HG03159 (cell line): ENCODE measurements at regions not wholly inside any gene's neighbourhood (a gene's known extent, or its start where the extent isn't known, plus 50 kb on each side); places are given as distances from the start of the nearest gene placed in this dataset.
"Not testable (repeated sequence)": the region's sequence is repeated elsewhere in the genome, so short reads cannot be mapped to it uniquely, and the experiment has no call there.

Experiments
- ATAC-seq: cut with Tn5 transposase; IDR thresholded peaks from one replicate; pipeline ENCODE4 v1.9.1; 2021; ENCODE audit warnings: mild to moderate bottlenecking, moderate library complexity; ENCODE audit not compliant: unreplicated experiment

DNA sequence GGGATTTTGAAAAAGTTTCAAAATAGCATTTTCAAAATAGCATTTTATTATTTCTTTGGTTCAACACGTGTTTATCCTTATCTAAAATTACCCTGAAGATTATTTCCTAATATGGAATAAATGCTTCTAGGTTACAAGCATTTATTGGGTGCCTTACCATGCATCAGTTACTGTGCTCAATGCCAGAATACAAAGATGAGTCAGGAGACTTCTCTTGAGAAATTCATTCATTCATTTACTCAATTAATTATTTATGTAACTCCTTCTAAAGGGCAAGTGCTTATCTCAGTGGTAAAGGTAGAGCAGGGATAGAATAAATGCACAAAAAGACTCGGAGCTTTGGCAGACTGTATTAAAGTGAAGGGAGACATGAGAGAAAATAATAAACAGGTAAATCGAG is 150.1 kb upstream of the PDE7B start:
- ATAC-seq: no peak

DNA sequence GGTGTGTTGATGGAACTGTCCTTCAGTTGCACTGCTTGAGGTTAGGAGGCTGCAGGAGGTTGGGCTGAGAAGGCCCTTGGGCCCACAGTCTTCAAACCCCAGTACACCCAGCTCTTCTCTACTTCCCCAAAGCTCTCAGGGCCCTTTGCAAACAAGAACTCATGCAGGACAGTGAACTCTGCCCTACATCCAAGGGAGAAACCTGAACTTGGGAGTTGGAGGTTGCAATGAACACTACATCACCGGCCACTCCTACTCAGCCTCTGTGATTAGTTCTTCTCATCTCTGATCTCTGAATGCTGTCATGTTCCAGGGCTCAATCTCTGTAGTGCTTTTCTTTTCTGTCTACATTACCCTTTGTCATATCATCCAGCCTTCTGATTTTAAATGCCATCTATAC is 148.5 kb upstream of the PDE7B start:
- ATAC-seq: no peak

DNA sequence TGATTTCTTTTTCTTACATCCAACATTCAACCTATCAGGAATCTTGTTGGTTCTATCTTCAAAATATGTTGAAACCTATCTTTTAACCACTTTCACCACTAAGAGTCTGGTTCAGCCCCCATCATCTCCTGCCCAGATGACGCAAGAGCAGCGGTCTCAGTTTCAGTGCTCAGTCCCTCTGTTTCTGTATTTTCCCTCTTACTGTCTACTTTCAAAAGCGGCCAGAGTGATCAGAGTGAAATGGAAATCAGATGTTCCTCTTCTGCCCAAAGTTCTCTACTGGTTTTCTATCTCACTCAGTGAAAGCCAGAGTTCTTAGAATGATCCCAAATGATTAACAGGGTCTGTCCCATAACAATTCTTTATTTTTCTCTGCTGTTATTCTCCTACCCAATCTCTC is 147.9 kb upstream of the PDE7B start:
- peak; percentile 87 for ATAC-seq

- no peak for ATAC-seq
These were observed 144.1 kb upstream of the PDE7B start for GRCh38 chr6:135707426-135707825.

DNA sequence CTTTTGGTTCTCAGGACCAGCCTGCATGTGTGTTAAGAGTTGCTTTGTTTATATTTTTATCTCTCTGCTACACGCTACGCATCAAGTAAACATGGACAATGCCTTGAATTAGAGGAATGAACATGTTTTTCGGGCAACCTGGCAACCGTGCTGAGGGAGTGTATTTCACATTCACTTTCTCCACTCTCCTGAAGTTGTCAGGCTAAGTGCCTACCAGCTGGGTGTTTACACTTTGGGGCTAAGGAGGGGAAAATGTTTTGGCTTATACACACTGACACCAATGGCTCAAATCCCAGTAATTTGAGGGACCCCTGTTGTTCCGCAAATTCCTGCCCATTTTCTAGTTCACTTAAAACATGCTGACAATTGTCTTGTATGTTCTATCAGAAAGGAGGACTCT is 141.5 kb upstream of the PDE7B start:
- ATAC-seq: no peak

GRCh38 chr6:135722190-135722589 is 129.3 kb upstream of the PDE7B start:
- no peak for ATAC-seq

DNA sequence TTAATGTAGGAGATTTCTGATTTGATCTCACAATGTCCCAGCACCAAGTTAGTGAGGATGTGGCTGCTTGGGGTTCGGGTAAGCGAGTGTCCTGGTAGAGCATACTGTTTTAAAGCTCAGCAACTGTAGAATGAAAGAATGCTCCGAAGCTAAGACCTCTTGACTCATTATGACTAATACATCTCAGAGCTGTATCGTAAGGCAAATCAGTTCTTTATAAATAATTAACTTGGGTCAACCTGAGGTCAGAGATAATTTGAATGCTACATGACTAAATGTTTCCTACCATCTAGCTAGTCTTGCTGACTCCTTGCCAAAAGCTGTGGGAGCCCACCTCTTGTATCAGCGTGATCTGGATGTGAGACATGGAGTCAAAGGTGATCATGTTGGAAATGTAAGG is 128.8 kb upstream of the PDE7B start:
- peak; percentile 77 for ATAC-seq

DNA sequence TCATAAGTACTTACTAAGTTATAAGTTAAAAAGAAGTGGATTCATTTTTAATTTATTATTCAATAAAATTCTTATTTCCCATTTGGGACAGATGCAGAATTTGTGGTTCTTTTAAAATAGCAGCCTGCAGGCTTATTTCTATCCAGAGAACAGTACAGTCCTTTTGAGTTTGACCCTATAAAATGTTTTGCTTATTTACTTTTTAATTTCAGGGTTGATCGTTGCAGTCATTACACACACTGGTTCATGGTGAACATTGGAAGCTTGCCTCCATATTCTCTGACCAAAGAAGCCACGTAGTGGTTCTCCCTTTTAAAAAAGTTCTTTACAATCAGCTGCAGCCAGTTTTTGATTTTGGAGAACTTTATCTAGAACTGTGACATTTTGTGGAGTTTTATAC is 122.9 kb upstream of the PDE7B start:
- no peak for ATAC-seq

DNA sequence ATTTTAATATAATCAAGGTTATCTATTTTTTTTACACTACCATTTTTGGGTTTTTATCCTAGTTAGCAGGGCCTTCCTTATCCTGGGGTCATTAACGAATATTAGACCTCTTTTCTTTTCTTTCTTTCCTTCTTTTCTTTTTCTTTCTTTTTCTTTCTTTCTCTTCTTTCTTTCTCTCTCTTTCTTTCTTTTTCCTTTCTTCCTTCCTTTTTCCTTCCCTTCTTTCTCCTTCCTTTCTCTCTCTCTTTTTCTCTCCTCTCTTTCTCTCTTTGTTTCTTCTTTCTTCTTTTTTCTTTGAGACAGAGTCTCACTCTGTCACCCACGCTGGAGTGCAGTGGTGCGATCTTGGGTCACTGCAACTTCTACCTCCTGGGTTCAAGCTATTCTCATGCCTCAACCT is 120.4 kb upstream of the PDE7B start:
- ATAC-seq: no peak

DNA sequence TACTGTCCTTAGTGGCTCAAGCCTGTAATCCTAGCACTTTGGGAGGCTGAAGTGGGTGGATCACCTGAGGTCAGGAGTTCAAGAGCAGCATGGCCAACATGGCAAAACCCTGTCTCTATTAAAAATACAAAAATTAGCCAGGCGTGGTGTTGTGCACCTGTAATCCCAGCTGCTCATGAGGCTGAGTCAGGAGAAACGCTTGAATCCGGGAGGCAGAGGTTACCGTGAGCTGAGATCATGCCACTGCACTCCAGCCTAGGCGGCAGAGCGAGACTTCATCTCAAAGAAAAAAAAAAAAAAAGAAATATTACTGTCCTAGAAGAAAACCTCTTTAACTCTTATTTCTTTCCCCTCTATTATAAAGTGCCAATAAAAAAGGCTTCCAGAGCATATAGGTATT is 115.2 kb upstream of the PDE7B start:
- not testable (repeated sequence) for ATAC-seq

DNA sequence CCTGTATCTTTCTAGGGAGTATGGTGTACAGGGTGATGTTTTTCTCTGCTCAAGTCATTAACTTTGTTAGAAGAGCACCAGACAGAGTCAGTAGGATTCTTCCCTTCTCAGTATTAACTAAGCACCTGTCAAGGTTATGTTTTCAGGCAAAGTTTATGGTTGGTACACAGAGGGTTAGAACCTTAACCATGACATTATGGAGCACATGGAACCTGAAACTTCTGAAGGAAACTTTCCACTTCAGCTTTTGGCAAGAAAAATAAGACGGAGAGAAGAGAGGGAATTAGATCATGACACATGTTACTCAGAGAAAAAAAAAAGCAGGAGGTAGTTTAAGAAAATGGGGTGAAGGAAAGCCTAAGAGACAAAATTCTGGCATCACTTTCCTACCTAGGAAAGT is 112.9 kb upstream of the PDE7B start:
- no peak for ATAC-seq

DNA sequence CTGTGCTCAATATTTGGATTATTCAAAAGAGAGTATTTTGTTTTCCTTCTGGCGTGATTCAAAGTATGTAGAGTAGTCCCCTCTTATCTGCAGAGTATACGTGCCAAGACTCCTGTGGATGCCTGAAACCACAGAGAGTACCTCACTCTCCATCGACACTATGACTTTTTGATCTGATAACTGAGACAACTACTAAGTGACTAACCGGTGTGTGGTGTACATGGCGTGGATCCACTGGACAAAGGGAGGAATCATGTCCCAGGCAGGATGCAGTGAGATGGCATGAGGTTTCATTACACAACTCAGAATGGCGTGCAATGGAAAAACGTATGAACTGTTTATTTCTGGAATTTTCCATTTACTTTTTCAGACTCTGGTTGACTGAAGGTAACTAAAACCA is 112.2 kb upstream of the PDE7B start:
- ATAC-seq: no peak

GRCh38 chr6:135740580-135740979 is 110.9 kb upstream of the PDE7B start:
- ATAC-seq: no peak

- no peak for ATAC-seq
These were observed 108.0 kb upstream of the PDE7B start for GRCh38 chr6:135743476-135743875.

- ATAC-seq: no peak
These were observed 103.3 kb upstream of the PDE7B start for GRCh38 chr6:135748189-135748588.

- ATAC-seq: no peak
These were observed 101.4 kb upstream of the PDE7B start for GRCh38 chr6:135750081-135750480.

DNA sequence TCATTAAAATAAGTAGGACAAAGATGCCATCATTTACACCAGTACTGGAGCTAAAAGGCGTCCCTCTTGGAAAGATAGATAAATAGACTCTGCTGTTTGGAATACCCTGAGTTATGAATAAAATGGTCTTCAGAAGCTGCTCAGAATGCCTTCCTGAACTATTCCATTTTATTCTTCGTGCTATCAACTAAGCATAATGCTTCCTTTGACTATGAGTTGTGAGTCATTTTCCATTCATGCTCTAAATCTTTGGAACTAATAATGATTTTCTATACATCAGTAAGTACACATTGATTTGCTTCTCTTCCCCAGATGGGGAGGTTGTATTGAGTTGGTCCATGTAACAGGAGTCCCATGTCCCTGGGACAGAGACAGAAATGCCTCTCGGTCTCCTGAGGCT is 98.3 kb upstream of the PDE7B start:
- ATAC-seq: no peak

DNA sequence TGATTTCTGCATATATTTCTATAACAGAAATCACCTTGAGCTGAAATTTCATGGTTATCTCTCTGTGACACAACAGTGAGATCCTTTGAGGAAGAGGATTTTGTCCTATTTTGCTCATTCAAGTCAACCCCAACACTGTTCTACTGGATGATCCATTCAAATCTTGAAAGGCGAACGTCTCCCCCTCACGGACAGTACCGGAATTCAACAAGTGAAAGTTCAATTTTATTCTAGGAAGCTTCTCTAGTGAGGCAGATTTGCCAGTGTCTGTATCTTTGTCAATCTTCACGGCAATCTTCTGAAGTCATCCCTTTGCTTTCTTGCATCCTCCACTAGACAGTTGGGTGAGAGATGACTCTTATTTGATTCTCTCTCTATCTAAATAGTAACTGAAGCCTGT is 91.7 kb upstream of the PDE7B start:
- no peak for ATAC-seq

GRCh38 chr6:135774006-135774405 is 77.5 kb upstream of the PDE7B start:
- no peak for ATAC-seq

GRCh38 chr6:135779213-135779612 is 72.3 kb upstream of the PDE7B start:
- no peak for ATAC-seq

DNA sequence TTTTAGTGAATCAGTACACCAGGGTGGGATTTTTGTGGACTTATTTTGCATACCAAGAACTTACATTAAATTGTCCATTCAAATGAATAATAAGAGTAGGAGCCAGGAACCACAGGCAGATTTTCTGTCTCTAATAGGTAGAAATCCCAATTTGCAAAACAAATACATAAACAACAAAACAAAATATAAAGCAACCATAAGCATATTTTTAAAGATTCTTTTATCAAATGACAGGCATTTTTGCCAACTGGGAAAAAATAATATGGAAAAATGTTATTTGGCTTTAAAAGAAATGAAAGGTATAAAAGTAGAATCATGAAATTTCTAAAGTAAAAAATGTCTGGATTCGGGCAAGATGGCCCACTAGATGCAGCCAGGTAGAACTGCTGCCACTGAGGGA is 71.2 kb upstream of the PDE7B start:
- ATAC-seq: no peak

DNA sequence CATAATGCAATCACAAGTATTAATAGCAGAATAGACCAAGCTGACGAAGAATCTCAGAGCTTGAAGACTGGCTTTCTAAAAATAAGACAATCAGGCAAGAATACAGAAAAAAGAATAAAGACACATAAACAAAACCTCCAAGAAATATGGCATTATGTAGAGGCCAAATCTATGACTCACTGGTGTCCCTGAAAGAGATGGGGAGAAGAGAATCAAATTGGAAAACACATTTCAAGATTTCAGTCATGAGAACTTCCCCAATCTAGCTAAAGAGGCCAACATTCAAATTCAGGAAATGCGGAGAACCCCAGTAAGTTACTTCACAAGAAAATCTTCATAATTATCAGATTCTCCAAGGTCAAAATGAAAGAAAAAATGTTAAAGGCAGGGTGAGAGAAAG is 69.0 kb upstream of the PDE7B start:
- ATAC-seq: no peak

DNA sequence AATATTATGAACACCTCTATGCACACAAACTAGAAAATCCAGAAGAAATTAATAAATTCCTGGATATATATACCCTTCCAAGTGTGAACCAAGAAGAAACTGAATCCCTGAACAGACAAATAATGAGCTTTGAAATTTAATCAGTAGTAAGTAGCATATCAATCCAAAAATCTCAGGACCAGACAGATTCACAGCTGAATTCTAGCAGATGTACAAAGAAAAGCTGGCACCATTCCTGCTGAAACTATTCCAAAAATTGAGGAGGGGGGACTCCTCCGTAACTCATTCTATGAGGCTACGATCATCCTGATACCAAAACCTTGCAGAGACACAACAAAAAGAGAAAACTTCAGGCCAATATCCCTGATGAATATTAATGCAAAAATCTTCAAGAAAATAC is 67.0 kb upstream of the PDE7B start:
- no peak for ATAC-seq
